Bone marrow (tissue), 2 donors: ENCODE measurements at regions not wholly inside any gene's neighbourhood (a gene's known extent, or its start where the extent isn't known, plus 50 kb on each side); places are given as distances from the start of the nearest gene placed in this dataset.

Source experiments
- DNase-seq, 2 donors: peaks; one replicate each; lab custom pipeline; 2025; lab: John Stamatoyannopoulos, UW

DNA sequence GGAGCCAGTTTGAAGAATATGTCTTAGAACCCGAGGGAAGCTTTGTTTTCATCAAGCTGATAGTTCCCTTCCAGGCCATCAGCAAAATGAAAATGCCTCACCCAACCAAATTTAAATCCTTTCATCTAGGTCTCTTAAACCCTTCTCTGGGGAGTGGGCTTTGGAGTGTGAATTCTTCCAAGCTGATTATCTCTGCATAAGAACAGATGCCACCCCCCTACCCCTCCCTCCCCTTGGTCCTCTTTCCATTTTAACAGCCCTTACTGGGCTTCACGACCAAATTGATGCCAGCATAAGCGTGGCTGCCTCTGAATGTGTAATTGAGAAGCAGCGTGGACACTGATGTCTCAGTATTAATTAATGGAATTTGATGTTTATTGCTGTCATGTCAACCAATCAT is 509.7 kb upstream of the CLINT1 start:
- no peak for DNase-seq

- DNase-seq = no peak
Observed at GRCh38 chr5:158364367-158364766, 505.4 kb upstream of the CLINT1 start.

- DNase-seq = no peak
Observed at GRCh38 chr5:158354958-158355357, 496.0 kb upstream of the CLINT1 start.

GRCh38 chr5:158351485-158352125 is 492.7 kb upstream of the CLINT1 start:
- DNase-seq = no peak

GRCh38 chr5:158349987-158350386 is 491.0 kb upstream of the CLINT1 start:
- no peak for DNase-seq

DNA sequence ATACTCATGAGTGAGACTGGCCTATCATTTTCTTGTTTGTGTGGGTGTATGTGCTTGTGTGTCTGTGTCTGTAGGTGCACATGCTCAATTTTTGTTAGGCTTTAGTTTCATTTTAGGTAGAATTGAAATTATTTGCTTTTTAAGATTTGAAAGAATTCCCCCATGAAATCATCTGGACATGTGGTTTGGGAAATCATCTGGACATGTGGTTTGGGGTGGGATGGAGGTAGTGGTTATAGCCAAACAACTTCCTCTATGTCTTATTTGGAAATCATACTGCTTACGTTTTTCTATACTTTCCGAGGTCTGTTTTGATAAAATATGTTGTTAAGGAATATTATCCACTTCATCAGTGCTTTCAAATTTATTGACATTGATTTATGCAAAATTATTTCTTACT is 485.4 kb upstream of the CLINT1 start:
- DNase-seq = no peak

- DNase-seq = no peak
Observed at GRCh38 chr5:158340608-158341007, 481.7 kb upstream of the CLINT1 start.

- DNase-seq = no peak
Observed at GRCh38 chr5:158326256-158326655, 467.3 kb upstream of the CLINT1 start.

DNA sequence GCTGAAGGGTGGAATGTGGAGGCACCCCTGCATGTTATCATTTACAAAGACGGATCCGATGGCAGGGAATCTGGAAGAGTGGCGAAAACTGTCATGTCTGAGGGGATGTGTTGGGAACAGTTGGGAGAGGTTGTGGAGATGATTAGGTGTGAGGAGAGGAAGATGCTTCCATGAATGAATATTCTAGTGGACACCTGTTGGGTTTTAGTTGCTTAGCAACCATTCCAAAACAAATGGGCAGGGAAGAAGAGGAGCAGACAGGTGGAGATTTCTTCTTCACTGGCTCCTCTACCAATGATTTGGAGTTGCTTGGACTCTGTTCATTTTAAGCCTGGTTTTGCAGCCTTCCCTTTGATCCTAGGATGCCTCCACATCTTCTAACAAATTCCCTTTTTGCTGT is 465.3 kb upstream of the CLINT1 start:
- no peak for DNase-seq

DNA sequence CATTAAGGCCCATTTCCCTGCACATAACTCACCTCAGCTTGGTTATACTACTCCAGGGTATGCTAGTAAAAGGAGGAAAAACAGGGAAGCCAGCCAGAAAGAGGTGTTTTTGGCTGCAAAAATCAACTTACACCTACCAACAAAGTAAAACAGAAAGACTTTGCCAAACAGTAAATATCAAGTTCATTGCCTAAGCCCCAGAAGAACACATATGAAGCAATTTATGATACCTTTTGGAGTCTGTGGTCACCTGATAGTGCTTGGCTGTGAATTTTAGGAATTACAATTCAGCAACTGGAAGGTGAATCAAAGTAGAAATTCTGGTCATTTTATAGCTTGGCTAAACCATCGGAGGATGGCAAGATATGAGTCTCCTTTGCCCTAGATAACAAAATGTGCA is 463.7 kb upstream of the CLINT1 start:
- DNase-seq = no peak

DNA sequence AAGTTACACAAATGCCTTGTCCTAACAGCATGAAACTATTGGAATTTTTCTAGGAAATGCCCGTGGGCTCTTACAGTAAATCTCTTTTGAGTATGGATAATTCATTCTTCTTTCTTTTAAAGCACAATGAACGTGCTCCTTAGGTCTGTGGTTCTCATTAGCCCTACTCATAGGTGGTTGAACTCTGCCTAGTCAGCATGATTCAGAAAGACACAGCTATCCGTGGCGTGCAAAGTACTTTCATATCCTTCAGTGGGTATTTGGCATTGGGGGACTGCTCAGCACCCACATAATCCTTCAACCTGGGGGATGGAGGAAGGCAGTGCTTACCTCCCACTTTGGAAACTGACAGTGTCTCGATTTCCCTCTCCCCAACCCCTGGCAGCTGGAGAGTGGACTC is 462.0 kb upstream of the CLINT1 start:
- no peak for DNase-seq

GRCh38 chr5:158320178-158320674 is 461.3 kb upstream of the CLINT1 start:
- no peak for DNase-seq

DNA sequence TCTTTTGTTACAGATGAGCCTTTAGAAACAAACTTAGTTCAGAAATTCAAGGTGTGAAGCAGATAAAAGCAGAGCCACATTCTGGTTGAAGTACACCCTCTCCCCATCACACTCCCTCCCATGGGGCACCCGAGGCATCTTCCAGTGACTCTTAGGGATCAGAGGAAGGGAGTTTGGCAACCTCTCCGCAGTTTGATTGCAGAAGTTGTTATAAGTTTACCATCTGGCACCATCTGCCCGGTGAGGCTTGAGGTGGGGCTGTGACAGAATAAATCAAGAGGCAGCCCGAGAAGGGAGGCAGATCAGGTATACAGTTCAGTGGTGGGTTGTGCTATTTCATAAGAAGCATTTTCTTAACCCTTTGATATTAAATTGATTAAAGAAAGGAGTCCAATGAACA is 458.6 kb upstream of the CLINT1 start:
- DNase-seq = no peak

DNA sequence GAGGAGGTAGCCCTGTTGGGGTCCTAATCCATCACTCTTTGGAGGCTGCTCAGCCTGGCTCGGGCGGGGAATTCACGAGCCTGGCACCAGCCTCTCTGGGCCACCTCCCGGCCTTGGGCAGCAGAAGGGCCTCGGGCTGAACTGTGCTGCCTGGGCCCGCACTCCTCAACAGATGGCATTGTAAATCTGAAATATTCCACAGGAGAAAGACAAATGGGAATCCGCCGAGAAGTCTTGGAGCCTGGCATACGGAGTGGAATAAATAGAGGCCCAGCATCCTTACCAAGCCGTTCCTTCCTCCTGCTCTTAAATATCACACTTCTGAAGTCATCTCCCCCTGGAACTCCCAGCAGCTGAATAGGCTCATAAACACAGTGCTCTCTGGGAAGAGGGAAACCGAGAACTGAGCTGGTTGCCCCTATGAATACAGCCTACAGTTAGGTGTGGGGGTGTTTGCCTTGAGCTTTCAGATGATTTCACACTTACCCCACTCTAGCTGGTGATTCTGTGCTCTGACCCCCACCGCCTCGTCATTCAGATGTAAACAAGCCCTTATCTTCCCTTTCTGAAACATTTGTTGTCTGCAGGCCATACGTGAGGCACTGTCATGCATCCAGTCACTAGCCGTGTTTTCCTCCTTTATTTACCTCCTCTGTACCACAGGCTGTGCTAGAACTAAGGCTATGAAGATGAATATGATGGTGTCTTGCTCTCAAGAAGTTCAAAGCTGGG is 455.0 kb upstream of the CLINT1 start:
- DNase-seq = no peak

GRCh38 chr5:158313027-158313732 is 454.2 kb upstream of the CLINT1 start:
- no peak for DNase-seq

- DNase-seq = no peak
Observed at GRCh38 chr5:158309088-158309807, 450.3 kb upstream of the CLINT1 start.

GRCh38 chr5:158308429-158309025 is 449.6 kb upstream of the CLINT1 start:
- DNase-seq = no peak

DNA sequence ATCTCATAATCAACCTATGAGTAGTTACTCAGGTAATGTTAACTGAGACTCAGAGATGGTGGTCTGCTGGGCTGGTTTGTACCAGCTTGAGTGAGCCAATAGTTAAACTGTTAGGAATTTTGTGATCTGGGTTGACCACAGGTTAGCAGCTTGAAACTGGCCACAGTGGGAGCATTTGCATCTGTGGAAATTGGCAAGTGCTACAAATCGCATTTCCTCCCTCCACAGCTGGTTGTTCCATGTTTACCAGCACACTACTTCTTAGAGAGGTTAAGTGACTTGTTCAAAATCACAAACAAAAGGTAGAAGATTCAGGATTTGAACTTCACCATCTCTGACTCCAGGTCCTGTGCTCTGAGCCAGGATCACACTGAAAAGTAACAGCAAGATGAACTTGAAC is 446.9 kb upstream of the CLINT1 start:
- no peak for DNase-seq

DNA sequence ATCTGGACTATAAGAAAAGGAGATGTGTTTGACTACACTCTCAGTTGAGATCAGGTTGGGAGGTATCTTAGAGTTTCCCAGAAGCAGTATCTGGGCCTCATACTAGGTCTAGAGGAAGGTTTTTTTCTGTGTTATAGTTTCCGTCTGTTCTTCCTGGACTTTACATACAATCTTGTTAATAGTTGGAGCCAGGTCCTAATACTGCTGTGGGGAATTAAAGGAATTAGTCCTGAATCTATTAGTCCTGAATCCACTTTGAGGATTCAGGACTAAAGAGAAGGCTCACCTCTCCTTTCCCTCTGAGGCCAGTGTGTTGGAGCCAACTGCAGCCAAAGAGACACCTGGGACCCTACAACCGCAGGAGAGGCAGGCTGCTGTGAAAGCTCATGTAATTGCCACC is 445.7 kb upstream of the CLINT1 start:
- no peak for DNase-seq

GRCh38 chr5:158303883-158304282 is 444.9 kb upstream of the CLINT1 start:
- DNase-seq = no peak

DNA sequence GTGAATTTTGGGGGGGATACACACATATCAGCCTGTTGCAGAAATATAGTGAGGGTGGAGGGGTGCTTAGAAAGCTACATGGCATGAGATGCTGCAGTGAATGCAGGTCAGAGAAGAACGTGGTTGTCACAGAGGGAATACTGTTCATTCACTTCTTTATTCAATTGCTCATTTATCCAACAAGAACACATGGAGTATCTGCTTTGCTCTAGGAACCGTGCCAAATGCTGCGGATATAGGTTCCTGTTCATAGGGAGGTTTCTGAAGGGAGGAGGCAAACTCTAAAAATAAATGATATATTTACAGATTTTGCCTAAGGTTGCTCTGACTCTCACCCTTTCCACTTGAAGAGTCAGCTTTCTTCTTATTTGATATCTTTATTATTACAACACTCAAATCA is 444.3 kb upstream of the CLINT1 start:
- no peak for DNase-seq

- DNase-seq = no peak
Observed at GRCh38 chr5:158302029-158302428, 443.1 kb upstream of the CLINT1 start.
